GM12874 (cell line): ENCODE measurements at regions not wholly inside any gene's neighbourhood (a gene's known extent, or its start where the extent isn't known, plus 50 kb on each side); places are given as distances from the start of the nearest gene placed in this dataset.

ENCODE experiments used
- TF ChIP-seq, protein P1 (sequence below): IDR thresholded peaks from 2 replicates; pipeline ENCODE4 v1.5.1; 2011; ENCODE audit warnings: low read depth, mild to moderate bottlenecking, control low read depth, low read length, moderate library complexity; ENCODE audit not compliant: insufficient read depth

- TF ChIP-seq, protein P1, sequence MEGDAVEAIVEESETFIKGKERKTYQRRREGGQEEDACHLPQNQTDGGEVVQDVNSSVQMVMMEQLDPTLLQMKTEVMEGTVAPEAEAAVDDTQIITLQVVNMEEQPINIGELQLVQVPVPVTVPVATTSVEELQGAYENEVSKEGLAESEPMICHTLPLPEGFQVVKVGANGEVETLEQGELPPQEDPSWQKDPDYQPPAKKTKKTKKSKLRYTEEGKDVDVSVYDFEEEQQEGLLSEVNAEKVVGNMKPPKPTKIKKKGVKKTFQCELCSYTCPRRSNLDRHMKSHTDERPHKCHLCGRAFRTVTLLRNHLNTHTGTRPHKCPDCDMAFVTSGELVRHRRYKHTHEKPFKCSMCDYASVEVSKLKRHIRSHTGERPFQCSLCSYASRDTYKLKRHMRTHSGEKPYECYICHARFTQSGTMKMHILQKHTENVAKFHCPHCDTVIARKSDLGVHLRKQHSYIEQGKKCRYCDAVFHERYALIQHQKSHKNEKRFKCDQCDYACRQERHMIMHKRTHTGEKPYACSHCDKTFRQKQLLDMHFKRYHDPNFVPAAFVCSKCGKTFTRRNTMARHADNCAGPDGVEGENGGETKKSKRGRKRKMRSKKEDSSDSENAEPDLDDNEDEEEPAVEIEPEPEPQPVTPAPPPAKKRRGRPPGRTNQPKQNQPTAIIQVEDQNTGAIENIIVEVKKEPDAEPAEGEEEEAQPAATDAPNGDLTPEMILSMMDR: no peak
These were observed 98.6 kb upstream of the USP47 start for GRCh38 chr11:11743216-11743615.

GRCh38 chr11:11742486-11742885, 99.3 kb upstream of the USP47 start:
- TF ChIP-seq, protein P1: no peak

DNA sequence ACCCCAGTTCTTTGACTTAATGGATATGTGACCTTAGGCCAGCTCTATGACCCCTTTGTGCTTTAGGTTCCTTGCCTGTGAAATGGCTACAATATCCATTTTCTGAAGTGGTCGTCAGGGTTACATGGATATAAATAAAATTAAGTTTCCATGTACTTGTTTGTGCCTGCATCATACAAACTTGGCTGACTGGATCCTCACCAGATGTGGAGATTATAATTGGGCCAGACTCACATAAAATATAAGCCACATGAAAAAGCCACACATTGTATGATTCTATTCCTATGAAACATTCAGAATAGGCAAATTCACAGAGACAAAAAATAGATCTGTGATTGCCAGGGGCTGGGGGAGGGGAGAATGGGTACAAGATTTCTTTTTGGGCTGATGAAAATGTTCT, 100.9 kb upstream of the USP47 start:
- TF ChIP-seq, protein P1: no peak

DNA sequence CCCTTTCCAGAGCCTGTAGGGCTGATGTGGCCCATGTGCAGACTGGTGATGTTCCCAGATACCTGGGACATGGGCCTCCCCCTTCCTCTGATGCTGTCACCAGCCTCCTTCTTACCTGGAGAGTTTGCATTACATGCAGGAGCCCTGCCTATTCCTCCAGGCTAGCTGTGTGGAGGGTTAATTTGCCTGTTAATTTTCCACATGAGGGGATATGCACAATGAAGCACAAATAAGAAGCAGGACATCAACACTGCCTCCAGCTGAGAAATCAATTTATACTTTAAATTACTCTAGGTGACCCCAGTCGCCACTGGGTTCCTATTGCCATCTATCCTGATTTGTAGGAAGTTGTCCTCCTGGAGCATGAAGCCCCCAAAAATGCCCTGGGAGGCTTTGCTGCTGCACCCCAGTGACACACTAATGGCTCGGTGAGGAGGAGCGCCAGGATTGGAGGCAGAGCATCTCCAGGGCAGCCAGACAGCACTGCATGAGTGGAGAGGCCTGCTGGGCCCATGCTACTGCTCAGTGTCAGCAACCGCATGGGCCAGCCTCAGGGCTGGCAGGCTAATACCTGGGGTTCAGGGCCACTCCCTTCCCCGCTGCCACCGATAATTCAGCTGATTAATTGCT, 101.6 kb upstream of the USP47 start:
- TF ChIP-seq, protein P1: no peak

- TF ChIP-seq, protein P1: no peak
These were observed 103.4 kb upstream of the USP47 start for GRCh38 chr11:11738370-11738769.

DNA sequence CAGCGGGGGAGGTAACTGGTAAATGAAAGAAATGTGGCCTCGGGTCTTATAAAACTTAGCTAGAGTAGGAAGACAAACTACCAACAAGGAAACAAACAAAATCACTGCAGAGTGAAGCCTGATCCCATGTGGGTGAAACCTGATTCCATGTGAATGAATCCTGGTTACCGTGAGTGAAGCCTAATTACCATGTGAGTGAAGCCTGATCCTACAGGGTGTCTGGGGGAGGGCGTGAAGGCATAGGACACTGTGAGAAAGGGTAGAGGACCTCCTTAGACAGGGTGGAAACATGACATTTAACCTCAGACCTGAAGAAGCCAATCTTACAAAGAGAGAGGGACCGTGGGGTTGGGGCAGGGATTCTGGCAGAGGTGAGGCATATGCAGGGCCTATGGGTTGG, 106.2 kb upstream of the USP47 start:
- TF ChIP-seq, protein P1: no peak

GRCh38 chr11:11733246-11733747, 108.5 kb upstream of the USP47 start:
- TF ChIP-seq, protein P1: no peak
